GM12865 (cell line): ENCODE measurements at regions not wholly inside any gene's neighbourhood (a gene's known extent, or its start where the extent isn't known, plus 50 kb on each side); places are given as distances from the start of the nearest gene placed in this dataset.

Experiments
- DNase-seq: peaks from one replicate; pipeline ENCODE4 v3.0.0; 2010; ENCODE audit warnings: low read depth
- H3K4me3 ChIP-seq: 2 replicates; pipeline ENCODE4 v1.5.1; 2011; ENCODE audit warnings: mild to moderate bottlenecking, low read depth, low read length, control low read depth
- TF ChIP-seq, protein P1 (sequence below): IDR thresholded peaks from 2 replicates; pipeline ENCODE4 v1.5.1; 2011; ENCODE audit warnings: low read length, control low read depth, low read depth, inconsistent platforms; ENCODE audit not compliant: insufficient read depth; ENCODE audit errors: missing control alignments

GRCh38 chr22:49480331-49480730 lies 347.3 kb downstream of the BRD1 start:
- TF ChIP-seq, protein P1, sequence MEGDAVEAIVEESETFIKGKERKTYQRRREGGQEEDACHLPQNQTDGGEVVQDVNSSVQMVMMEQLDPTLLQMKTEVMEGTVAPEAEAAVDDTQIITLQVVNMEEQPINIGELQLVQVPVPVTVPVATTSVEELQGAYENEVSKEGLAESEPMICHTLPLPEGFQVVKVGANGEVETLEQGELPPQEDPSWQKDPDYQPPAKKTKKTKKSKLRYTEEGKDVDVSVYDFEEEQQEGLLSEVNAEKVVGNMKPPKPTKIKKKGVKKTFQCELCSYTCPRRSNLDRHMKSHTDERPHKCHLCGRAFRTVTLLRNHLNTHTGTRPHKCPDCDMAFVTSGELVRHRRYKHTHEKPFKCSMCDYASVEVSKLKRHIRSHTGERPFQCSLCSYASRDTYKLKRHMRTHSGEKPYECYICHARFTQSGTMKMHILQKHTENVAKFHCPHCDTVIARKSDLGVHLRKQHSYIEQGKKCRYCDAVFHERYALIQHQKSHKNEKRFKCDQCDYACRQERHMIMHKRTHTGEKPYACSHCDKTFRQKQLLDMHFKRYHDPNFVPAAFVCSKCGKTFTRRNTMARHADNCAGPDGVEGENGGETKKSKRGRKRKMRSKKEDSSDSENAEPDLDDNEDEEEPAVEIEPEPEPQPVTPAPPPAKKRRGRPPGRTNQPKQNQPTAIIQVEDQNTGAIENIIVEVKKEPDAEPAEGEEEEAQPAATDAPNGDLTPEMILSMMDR: no peak
- DNase-seq: no peak
- H3K4me3 ChIP-seq: no peak overlapping the region

- no peak overlapping the region for H3K4me3 ChIP-seq
- TF ChIP-seq, protein P1: no peak
- no peak for DNase-seq
Observed at GRCh38 chr22:49479566-49479965, 348.1 kb downstream of the BRD1 start.

- no peak overlapping the region for H3K4me3 ChIP-seq
- no peak for DNase-seq
- TF ChIP-seq, protein P1: no peak
Observed at GRCh38 chr22:49476800-49477400, 350.8 kb downstream of the BRD1 start.

- no peak overlapping the region for H3K4me3 ChIP-seq
- DNase-seq: no peak
- TF ChIP-seq, protein P1: no peak
Observed at GRCh38 chr22:49476176-49476575, 351.5 kb downstream of the BRD1 start.

DNA sequence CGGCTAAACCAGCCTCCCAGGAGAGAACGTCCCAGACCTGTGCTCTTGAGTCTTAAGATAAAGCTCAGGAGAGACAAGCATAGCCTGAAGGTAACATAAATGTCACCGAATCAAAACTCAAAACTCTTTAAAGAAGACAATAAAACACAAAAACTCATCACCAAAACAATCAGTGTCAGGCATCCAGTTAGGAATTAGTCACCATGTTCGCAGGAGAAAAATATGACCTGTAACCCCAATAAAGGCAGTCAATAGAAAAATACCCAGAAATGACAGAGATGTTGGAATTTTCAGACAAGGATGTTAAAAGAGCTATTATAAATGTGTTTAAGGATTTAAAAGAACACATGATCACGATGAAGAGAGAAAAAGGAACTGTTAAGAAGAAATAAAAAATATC lies 352.4 kb downstream of the BRD1 start:
- TF ChIP-seq, protein P1: no peak
- DNase-seq: no peak

DNA sequence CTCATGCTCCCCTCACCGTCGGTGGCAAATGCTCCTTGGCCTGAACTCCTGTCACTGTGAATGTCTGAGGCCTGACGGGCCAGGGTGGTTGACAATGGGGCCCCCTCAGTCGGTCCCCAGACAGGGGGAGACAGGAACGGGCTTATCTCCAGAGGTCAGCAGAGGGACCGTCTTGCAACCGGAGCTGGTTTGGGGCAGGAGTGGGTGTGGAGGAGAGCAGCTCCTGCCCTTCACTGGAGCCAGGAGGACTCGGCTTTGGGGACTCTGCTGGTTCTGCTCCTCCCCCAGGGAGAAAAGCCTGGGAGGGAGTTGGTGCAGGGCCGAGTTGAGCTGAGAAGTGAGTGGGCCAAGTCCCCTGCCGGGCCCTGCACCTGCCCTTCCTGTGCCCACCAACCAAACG lies 354.4 kb downstream of the BRD1 start:
- DNase-seq: no peak
- TF ChIP-seq, protein P1: no peak
- no peak overlapping the region for H3K4me3 ChIP-seq

More for the DNA sequence above, 352.4 kb downstream of the BRD1 start:
- no peak overlapping the region for H3K4me3 ChIP-seq
